SK-N-SH treated with all-trans-retinoic acid at 6 μM for 48 hours (cell line): ENCODE measurements at regions not wholly inside any gene's neighbourhood (a gene's known extent, or its start where the extent isn't known, plus 50 kb on each side); places are given as distances from the start of the nearest gene placed in this dataset.

Source experiments
- ISL1 ChIP-seq: fragments of 250-450 bp; sonication (Bioruptor Pico); IDR thresholded peaks from 2 replicates; pipeline ENCODE4 v2.1.2; 2022; ENCODE audit warnings: mild to moderate bottlenecking, moderate library complexity
- TF ChIP-seq, protein P1 (sequence below): fragments of 250-450 bp; sonication (Bioruptor Pico); IDR thresholded peaks from 2 replicates; pipeline ENCODE4 v1.8.0; 2020; ENCODE audit warnings: mild to moderate bottlenecking, moderate library complexity, borderline replicate concordance

GRCh38 chr21:17436626-17437111 lies 76.2 kb upstream of the CXADR start:
- TF ChIP-seq, protein P1, sequence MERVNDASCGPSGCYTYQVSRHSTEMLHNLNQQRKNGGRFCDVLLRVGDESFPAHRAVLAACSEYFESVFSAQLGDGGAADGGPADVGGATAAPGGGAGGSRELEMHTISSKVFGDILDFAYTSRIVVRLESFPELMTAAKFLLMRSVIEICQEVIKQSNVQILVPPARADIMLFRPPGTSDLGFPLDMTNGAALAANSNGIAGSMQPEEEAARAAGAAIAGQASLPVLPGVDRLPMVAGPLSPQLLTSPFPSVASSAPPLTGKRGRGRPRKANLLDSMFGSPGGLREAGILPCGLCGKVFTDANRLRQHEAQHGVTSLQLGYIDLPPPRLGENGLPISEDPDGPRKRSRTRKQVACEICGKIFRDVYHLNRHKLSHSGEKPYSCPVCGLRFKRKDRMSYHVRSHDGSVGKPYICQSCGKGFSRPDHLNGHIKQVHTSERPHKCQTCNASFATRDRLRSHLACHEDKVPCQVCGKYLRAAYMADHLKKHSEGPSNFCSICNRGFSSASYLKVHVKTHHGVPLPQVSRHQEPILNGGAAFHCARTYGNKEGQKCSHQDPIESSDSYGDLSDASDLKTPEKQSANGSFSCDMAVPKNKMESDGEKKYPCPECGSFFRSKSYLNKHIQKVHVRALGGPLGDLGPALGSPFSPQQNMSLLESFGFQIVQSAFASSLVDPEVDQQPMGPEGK (CRISPR knock-in tag) = no peak
- TF ChIP-seq ISL1 (CRISPR knock-in tag) = no peak
